GM19023 (cell line): ENCODE measurements at regions not wholly inside any gene's neighbourhood (a gene's known extent, or its start where the extent isn't known, plus 50 kb on each side); places are given as distances from the start of the nearest gene placed in this dataset.
"Not testable (repeated sequence)": the region's sequence is repeated elsewhere in the genome, so short reads cannot be mapped to it uniquely, and the experiment has no call there.

Experiments
- ATAC-seq: cut with Tn5 transposase; IDR thresholded peaks from one replicate; pipeline ENCODE4 v1.9.1; 2021; ENCODE audit warnings: mild to moderate bottlenecking, moderate library complexity; ENCODE audit not compliant: unreplicated experiment

DNA sequence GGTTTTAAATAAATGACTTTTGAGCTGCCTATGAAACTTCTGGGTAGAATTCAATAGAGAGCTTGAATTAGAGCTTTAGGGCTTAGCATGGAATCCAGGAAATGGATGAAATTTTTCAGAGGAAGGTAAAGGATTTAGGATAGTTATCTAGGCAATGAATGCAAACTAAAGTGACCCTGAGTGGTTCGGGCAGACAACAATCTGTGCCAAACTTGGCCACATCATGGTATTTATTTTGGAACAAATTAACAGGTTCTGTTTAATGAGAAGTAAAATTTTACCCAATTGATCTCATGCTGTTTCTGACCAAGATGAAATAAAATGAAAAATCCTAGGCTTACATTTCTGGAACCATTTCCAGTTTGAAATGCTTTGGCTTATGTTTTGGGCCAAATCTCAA, 934.4 kb downstream of the MAT2B start:
- ATAC-seq, result no peak

DNA sequence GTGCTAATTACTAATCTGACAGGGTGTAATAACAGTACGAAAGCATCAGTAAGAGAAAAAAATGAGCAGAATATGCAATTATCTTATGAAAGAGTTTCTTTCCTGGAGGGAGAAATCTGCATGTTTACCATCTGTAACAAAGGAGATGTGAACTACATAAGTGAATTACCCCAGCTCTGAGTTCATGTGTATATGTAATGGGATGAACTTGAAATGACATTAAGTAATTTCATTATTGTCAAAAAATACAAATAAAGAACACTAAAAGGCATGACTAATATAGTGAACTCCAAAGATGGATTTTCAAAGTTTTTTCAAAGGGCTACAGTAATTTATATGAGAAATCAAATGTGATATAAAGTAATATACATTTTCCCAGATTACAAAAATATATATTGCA, 944.0 kb downstream of the MAT2B start:
- no peak for ATAC-seq

DNA sequence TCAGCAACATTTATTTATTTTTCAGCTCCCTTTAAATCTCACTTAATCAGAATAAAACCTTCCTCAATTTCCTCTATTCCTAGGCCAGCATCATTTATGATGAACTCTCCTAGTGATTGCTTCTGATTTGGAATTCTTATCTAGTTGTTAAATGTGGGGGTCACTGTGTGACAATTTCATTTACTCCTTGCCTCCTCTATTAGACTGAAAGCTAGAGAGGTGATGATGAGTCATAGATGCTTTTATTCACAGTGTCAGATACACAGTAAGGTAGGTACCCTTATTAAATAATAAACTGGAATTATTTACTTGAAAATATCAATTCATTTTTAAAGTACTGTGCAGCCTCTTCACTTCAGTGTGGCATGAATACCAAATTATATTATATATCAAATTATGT, 960.6 kb downstream of the MAT2B start:
- no peak for ATAC-seq

DNA sequence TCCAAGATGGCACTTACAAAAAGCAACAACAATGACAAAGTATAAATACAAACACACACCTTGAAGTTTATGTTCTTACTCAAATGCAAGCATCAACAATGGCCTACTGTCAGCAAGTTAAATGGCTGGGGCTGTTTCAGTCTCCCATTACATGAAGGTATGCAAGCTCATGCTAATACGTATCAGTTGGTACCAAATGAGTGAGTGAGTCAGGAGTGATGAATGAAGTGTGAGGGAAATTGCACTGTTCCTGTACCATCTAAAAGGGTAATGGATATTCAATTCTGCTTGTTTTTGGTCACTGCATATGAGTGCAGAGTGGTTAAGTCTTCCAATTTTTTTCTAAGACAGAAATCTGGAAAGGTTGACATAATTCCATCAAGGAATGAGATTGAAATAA, 964.9 kb downstream of the MAT2B start:
- ATAC-seq, result no peak

DNA sequence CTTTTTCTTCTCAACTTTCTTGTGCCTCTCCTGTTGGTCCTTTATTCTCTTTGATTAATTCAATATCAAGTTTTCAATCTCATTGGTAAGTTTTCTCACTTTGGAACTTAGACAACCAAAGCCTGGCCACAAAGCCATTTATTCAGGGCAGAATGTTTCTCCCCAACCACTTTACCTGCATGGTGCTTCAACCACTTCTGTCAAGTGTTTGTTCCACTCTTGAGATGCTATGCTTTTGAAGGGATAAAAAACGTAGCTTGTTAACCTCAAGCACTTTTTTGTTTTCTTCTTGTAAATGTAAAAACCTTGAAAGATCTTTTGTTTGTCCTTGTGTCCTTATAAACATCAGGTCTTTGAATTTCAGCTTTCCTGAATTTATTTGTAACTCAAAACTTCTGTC, 966.7 kb downstream of the MAT2B start:
- ATAC-seq, result no peak

DNA sequence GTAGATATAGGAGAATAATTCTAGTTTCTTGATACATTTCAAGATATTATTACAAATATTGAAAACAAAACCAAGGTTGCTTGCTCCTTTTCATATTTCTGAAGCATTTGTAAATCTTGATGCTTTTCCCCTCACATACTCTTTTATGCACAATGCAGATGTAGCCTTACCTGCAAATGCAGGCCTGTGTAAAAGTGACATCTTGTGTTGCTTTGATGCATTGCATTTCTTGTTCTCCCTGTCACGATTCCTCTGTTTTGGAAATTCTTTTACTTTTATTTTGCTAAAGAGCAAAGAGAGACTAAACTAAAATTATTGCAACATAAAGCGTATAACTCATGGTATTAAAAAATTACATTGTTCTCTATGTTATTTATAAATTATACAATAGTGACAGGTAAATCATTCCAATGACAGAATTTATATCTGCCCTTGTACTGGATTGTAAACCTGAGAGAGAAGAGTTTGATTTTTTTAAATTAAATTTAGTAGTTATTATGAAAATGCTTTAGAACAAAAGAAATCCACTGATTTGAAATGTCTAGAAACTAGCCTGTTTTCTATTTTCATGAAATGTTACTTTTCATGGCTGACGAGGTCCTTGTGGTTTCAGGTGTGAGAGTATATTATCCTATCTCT, 970.0 kb downstream of the MAT2B start:
- no peak for ATAC-seq

DNA sequence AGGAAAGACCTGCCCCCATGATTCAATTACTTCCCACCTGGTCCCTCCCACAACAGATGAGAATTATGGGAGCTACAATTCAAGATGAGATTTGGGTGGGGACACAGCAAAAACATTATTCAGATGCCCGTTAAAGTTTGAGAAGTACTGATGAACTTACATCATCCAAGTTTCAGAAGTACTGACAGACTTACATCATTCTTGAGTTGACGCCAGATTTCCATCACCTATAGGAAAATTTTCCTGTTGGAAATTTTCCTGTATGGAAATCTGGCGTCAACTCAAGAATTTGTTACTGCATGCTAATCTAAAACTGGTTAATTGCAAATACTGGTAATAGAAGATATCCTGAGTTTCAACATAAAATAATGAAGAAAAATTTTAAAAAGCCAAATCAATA, 975.9 kb downstream of the MAT2B start:
- no peak for ATAC-seq

DNA sequence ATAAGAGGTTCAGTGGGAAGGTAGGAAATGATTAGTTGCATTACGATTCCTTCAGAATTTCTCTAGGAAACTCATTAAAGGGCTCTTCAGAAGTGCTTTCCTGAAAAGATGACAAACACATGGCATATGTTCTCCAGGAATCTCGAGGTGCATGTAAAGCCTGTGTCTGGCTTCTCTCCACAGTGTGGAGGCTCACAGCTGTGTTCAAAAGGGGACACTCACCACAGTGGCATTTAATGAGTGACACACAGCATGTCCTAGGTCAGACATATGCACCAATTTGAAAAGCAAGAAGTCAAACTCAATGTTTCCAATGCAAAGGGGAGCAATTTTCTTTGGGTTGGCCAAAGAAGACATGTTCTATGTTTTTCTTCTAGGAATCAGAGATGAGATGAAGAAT, 976.9 kb downstream of the MAT2B start:
- no peak for ATAC-seq

DNA sequence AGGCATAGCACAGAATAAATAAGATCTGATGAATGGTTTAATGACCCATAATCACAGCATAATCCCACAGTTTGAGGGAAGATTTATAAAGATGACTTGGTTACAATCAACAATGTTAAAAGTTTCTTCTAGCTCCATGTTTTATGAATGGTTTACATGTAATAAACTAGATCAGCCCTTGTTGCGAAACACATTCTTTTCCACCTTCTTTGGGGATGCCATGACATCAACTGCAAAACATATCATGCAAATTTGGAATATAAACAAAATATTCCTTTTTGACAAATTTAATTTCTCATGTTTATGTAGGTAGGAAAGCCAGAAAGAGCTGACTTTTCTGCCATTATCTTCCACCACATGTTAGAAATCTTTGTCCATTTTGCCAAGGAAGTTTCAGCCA, 979.5 kb downstream of the MAT2B start:
- no peak for ATAC-seq

DNA sequence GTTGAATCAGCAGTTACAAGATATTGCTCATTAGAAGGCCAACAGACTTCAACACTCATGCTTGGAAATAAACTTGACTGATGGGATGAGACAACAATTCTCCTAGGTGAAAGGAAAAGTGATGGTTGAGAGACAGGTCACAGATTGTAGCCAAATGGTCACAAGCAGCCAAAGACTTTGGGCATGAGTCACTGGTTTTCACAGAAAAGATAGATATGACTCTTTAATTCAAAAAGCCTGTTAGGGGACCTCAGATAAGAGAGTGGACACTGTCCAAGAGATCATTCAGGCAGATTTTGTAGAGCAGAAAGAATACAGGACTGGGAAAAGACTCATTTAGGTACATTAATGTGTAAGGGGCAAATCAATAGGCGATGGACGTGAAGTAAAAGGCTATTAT, 982.5 kb downstream of the MAT2B start:
- no peak for ATAC-seq

DNA sequence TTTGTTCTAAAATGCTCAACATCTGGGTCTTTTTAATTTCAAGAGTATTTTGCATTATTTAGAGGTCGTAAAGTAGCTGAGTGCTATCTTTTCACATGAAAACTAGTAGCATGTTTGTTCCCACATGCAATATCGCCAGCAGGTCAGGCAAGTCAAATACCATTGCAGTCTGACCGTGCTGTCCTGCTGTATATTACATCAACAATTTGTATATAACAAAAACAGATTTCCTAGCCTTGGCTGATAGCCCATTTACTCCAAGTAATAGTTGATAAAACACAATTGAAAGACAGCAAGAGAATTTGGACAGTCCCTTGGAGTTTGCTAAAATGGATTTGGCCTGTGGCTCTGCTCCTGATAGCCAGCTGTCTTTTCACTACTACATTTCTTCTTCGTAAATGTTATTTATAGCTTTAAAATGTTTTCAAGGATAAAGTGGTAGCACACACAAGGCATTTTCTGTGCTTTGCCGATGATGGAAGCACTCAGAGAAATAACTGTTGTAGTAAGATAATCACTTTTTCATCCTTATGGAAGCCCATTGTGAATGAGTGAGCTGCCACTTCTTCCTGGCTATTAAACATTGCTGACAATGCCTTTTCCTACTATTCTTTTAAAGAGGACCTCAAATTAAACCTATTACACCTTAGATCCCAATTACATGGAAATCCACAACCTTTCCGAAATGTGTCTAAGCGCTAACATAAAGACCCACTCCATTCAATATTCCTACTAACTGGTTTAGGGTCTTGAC, 992.1 kb downstream of the MAT2B start:
- no peak for ATAC-seq

DNA sequence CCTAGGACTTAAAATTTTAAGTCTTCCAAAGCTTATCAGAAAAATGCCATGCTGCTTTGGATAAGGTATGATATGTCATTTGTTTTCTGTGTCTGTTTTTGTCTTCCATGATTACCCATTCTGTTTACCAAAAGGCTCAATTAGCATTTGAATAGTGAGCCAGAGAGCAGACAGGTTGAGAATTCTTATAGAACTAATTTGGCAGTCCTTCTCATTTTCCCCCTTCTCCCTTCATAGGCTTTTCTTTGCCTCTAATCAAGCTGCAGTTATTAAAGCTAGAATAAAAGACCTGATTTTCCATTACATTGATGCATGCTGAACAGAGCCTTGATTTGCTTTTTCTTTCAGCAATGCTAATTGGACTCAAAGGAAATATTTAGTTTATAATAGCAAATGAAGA, 993.0 kb downstream of the MAT2B start:
- ATAC-seq, result no peak

DNA sequence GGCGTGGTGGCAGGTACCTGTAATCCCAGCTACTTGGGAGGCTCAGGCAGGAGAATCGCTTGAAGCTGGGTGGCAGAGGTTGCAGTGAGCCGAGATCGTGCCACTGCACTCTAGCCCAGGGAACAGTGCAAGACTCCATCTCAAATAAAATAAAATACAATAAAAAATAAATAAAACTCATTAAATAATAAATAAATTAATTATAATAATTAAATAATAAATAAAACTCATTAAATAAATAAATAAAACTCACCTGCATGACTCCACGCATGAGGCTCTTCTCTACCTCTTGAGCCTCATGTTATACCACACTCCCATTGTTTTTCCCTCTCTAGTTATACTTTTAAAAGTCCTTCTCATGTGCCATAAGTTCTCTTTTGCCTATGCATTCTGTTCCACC, 995.4 kb downstream of the MAT2B start:
- ATAC-seq, result no peak

DNA sequence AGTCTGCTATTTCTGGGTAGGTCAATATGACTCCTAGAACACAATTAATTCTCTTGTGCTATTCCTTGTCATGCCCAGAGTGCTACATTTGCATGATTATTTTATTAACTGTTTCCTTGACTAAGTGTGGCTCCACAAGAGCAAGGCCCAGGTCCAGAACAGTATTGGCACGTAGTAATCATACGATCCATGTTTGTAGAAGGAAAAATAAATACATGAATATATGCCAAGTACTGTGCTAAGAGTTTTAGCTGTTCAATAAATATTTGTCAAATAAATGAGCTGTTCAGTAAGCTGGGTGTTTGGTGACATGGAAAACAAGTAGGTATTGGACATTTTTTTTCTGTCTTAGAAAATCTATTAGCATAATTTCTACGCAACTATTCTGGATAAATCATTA, 995.9 kb downstream of the MAT2B start:
- no peak for ATAC-seq

DNA sequence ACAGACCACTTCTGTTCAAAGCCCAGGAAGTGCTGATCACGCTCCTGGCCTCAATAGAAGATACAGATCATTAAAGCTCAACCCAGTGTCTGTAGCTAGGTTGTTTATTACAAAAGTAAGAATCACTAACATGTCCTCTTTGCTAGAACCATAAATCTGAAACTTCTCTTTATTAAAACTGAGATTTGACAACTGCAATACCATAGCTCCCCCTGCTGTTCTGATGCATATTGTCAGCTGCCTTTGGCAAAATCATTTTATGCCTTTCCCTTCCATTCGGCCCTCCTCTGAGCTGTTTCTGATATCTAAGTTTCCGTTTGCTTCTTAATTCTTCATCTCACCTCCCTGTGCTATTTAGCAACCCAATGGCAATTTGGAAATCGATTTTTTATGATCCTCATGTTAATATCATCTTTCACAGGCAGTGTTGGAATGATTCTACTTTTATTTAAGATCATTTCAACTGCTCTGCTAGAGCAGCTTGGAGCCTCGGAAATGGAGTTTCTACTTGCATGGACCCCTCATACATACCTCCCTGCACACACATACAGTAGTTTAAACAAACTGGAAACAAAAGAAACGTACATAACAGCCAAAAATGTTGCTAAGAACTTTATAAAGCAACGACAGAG, 998.8 kb downstream of the MAT2B start:
- no peak for ATAC-seq

DNA sequence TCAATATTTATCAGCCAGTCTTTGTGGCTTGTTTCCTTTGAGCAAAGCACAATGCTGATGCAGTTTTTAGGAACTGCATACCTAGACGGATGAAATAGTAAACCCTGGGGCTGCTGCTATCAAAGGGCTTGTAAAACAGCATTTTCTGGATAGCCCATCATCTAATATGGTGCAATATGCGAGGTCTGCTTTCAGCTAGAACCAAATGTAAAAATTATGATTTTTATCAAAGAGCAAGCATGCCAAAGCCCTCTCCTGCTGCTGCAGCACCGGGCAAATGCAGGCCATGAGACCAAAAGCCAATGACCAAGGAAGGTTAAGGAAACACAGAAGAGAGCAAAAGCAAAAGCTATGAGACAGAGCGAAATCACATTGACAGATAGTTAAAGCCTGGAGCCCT, 1000.4 kb downstream of the MAT2B start:
- no peak for ATAC-seq

DNA sequence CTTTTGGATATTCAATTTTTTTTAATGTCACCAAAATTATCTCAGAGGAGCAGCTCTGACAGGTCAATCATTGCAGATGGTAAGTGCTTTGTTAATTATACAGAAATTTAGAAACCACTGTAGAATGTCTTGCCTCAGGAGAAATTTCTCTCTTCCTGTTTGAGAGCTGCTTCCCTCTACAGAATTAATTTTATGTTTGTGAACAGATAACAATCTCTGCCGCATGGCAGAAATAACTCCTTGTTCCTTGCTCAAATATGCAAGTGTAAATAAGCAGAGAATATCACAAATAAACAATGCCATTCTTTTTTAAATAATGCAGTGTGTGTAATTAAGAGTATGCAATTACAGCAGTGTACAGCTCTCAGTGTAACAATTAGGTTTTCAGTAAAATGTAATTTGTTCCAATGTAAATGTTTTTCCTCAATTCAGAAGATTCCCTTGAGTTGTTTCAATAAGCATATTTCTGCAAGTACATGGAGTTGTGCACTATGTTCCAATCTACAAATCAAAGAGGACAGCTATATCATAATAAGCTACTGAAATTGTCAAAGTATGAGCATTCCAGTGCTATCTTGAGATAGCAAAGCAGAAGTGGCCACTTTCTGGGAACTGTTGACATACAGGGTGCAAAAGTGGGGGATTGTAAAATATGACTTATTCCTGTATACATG, 1012.8 kb downstream of the MAT2B start:
- ATAC-seq, result no peak

DNA sequence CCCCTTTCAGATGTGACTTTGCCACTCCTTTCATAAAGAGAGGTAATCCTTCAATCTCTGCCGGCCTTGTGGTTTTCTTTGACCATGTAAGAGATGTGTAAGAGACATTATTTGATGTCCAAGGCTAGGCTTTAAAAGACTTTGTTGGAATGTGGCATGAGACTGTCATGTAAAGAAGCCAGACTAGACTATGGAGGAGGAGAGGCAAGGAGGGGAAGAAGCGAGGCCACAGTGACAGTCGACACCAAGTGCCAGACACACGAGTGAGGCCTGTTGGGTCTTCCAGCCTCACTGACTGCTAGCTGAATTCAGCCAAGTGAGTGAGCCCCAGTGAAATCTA, 1013.3 kb downstream of the MAT2B start:
- ATAC-seq, result no peak

DNA sequence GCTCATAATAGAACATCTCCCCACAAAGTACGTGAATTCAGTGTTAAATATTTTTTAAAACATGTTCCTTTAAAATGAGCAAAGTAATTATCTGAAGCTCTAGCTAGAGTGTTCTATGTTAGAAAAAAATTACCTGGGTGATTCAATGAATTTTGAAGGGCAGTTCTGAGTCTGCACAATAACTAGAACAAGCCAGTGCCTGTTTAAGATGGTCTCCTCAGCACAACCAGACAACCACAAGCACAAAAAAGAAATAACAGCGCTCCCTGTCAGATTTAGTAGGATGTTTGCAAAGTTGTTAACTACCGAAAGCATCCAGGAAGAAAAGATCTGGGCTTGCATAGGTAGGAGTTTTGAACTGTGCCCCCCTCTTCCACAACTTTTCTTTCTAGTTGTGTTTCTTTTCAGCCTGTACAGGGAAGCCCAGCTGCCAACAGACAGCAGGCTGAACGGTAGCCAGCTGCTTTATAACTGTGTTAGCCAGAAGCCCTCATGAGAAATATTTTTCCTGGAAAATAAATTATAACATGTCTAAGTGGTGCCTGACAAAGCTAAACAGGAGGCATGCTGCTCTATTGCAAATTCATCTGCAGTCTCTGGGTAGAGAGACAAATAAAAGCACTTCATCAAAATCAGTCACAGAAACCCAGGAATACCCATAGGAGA, 1026.9 kb downstream of the MAT2B start:
- ATAC-seq, result no peak

DNA sequence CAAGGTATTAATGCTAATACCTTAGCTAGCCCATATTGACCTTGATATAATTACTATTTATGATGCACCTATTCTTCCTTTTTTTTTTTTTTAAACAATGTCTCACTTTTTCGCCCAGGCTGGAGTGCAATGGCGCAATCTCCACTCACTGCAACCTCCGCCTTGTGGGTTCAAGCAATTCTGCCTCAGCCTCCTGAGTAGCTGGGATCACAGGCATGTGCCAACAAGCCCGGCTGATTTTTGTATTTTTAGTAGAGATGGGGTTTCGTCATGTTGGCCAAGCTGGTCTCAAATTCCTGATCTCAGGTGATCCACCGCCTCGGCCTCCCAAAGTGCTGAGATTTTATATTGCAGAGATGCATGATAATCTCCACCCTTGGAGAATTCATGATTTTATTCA, 1028.0 kb downstream of the MAT2B start:
- ATAC-seq, result not testable (repeated sequence)

DNA sequence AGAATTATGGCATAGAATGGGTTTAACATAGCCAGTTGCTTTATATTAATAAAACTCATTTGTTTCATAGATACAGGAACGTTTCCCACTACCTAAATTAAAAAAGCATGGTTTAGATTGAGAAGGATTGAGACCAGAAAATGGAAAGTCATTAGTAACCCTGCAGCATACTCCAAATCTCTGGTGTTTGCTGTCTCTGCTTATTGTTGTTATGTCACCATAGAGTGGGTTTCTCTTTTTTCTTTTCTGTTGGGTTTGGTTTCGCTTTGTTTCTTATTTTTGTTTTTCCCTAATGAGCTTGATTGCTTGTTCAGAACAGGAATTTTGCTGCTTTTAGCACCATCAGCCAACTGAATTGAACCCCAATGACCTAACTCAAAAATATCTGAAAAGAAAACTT, 1034.8 kb downstream of the MAT2B start:
- ATAC-seq, result no peak
